ENCODE measurements at regions not wholly inside any gene's neighbourhood (a gene's known extent, or its start where the extent isn't known, plus 50 kb on each side); places are given as distances from the start of the nearest gene placed in this dataset.

GRCh38 chr11:70807195-70807543 lies 408.8 kb downstream of the CTTN start:
- no peak overlapping the region for H3K27ac ChIP-seq (ENCODE audit: low read depth in 2 of 2, low read length in 1 of 2)
- no peaks in the 10 kb centered on the region for H3K36me3 ChIP-seq (ENCODE audit: control insufficient read depth in 2 of 2, insufficient read depth in 2 of 2, low read length in 1 of 2)
- no peaks in the 10 kb centered on the region for H3K27me3 ChIP-seq (ENCODE audit: control insufficient read depth in 1 of 2, insufficient read depth in 2 of 2, low read length in 2 of 2)
- H3K9me3 ChIP-seq (ENCODE audit: control insufficient read depth in 2 of 2, insufficient read depth in 1 of 2, low read depth in 1 of 2, low read length in 1 of 2) = no peaks in the 10 kb centered on the region
- WGBS, 2 donors = 91 to 93% methylated on average over 12 of the region's 12 CpGs
- no peaks in the 10 kb centered on the region for H3K4me1 ChIP-seq (ENCODE audit: control insufficient read depth in 2 of 2, insufficient read depth in 2 of 2, low read length in 1 of 2)
- no peak overlapping the region for H3K4me3 ChIP-seq (ENCODE audit: low read depth in 1 of 2, low read length in 2 of 2)

DNA sequence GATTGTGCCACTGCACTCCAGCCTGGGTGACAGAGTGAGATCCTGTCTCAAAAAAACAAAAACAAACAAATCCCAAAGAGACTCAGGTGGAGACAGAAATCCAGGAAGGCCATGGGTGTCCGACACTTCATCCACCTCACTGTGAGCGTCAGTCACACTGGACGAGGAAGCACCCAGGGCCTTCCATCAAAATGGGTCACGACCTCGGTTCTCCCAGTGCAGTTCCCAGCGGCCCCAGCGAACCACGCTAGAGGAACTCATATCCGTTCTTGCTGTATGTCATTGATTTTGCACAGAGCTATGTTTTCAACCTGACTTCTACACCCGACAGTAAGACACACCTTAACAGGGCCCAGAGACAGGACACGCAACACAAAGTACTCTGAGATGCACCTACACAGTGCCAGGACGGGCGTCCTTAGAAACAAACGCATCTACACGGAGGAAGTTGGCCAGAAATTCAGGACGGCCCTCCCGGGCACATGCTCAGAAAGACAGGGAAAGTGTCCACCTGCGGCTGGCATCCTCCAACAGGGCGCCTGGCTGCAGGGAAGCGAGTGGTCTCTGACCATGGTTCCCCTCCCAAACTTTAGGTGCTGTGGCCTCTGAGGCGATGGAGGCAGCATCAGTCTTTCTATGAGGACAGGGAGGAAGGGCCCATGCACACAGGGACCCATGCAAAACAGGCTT lies 410.5 kb downstream of the CTTN start:
- WGBS, 2 donors = 90 to 91% methylated on average over 21 of the region's 21 CpGs
- H3K4me1 ChIP-seq (ENCODE audit: control insufficient read depth in 2 of 2, insufficient read depth in 2 of 2, low read length in 1 of 2) = no peaks in the 10 kb centered on the region
- no peak overlapping the region for H3K27ac ChIP-seq (ENCODE audit: low read depth in 2 of 2, low read length in 1 of 2)
- no peaks in the 10 kb centered on the region for H3K27me3 ChIP-seq (ENCODE audit: control insufficient read depth in 1 of 2, insufficient read depth in 2 of 2, low read length in 2 of 2)
- no peaks in the 10 kb centered on the region for H3K9me3 ChIP-seq (ENCODE audit: control insufficient read depth in 2 of 2, insufficient read depth in 1 of 2, low read depth in 1 of 2, low read length in 1 of 2)
- H3K36me3 ChIP-seq (ENCODE audit: control insufficient read depth in 2 of 2, insufficient read depth in 2 of 2, low read length in 1 of 2) = no peaks in the 10 kb centered on the region
- H3K4me3 ChIP-seq (ENCODE audit: low read depth in 1 of 2, low read length in 2 of 2) = no peak overlapping the region

GRCh38 chr11:70810133-70810532 lies 411.8 kb downstream of the CTTN start:
- 82 to 92% methylated on average over 9 of the region's 9 CpGs for WGBS, 2 donors
- no peak overlapping the region for H3K4me3 ChIP-seq (ENCODE audit: low read depth in 1 of 2, low read length in 2 of 2)
- H3K4me1 ChIP-seq (ENCODE audit: control insufficient read depth in 2 of 2, insufficient read depth in 2 of 2, low read length in 1 of 2) = no peaks in the 10 kb centered on the region

GRCh38 chr11:70810681-70811080 lies 412.4 kb downstream of the CTTN start:
- 95% methylated on average over 8 of the region's 8 CpGs for WGBS, 2 donors
- Histone ChIP-seq H3K36me3 (ENCODE audit: control insufficient read depth in 2 of 2, insufficient read depth in 2 of 2, low read length in 1 of 2) (no peaks in the 10 kb centered on the region), H3K4me3 (ENCODE audit: low read depth in 1 of 2, low read length in 2 of 2) (no peak overlapping the region), H3K27me3 (ENCODE audit: control insufficient read depth in 1 of 2, insufficient read depth in 2 of 2, low read length in 2 of 2) (no peaks in the 10 kb centered on the region), H3K9me3 (ENCODE audit: control insufficient read depth in 2 of 2, insufficient read depth in 1 of 2, low read depth in 1 of 2, low read length in 1 of 2) (no peaks in the 10 kb centered on the region), H3K4me1 (ENCODE audit: control insufficient read depth in 2 of 2, insufficient read depth in 2 of 2, low read length in 1 of 2) (no peaks in the 10 kb centered on the region), H3K27ac (ENCODE audit: low read depth in 2 of 2, low read length in 1 of 2) (no peak overlapping the region)

More at GRCh38 chr11:70810133-70810532, 411.8 kb downstream of the CTTN start:
- no peak overlapping the region for H3K27ac ChIP-seq (ENCODE audit: low read depth in 2 of 2, low read length in 1 of 2)
- no peaks in the 10 kb centered on the region for H3K36me3 ChIP-seq (ENCODE audit: control insufficient read depth in 2 of 2, insufficient read depth in 2 of 2, low read length in 1 of 2)
- no peaks in the 10 kb centered on the region for H3K27me3 ChIP-seq (ENCODE audit: control insufficient read depth in 1 of 2, insufficient read depth in 2 of 2, low read length in 2 of 2)
- no peaks in the 10 kb centered on the region for H3K9me3 ChIP-seq (ENCODE audit: control insufficient read depth in 2 of 2, insufficient read depth in 1 of 2, low read depth in 1 of 2, low read length in 1 of 2)

- H3K4me3 ChIP-seq (ENCODE audit: low read depth in 1 of 2, low read length in 2 of 2) = no peak overlapping the region
- H3K36me3 ChIP-seq (ENCODE audit: control insufficient read depth in 2 of 2, insufficient read depth in 2 of 2, low read length in 1 of 2) = no peaks in the 10 kb centered on the region
- H3K27me3 ChIP-seq (ENCODE audit: control insufficient read depth in 1 of 2, insufficient read depth in 2 of 2, low read length in 2 of 2) = no peaks in the 10 kb centered on the region
- H3K27ac ChIP-seq (ENCODE audit: low read depth in 2 of 2, low read length in 1 of 2) = no peak overlapping the region
- H3K9me3 ChIP-seq (ENCODE audit: control insufficient read depth in 2 of 2, insufficient read depth in 1 of 2, low read depth in 1 of 2, low read length in 1 of 2) = no peaks in the 10 kb centered on the region
- WGBS, 2 donors = 89 to 96% methylated on average over 1 of the region's 1 CpG
- no peaks in the 10 kb centered on the region for H3K4me1 ChIP-seq (ENCODE audit: control insufficient read depth in 2 of 2, insufficient read depth in 2 of 2, low read length in 1 of 2)
These were observed 413.2 kb downstream of the CTTN start for GRCh38 chr11:70811483-70811882.

DNA sequence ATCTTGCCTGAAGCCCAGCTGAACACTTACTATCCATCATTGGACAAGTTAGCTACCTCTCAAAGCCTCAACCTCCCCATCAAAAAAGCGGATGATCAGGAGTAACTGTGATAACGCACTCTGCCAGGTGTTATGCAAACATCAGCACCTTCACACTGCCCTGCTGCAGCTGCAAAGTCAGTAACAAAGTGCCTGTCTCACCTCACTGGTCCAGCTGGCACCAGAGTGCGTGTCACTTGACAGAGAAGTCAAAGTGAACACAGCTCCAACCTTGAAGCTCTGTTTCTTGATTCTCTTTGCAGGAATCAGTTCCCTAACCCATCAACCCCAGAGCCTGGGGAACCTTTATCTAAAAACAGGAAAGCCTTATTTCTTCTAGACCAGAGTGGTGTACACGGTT lies 413.6 kb downstream of the CTTN start:
- H3K27me3 ChIP-seq (ENCODE audit: control insufficient read depth in 1 of 2, insufficient read depth in 2 of 2, low read length in 2 of 2) = no peaks in the 10 kb centered on the region
- H3K4me1 ChIP-seq (ENCODE audit: control insufficient read depth in 2 of 2, insufficient read depth in 2 of 2, low read length in 1 of 2) = no peaks in the 10 kb centered on the region
- no peaks in the 10 kb centered on the region for H3K9me3 ChIP-seq (ENCODE audit: control insufficient read depth in 2 of 2, insufficient read depth in 1 of 2, low read depth in 1 of 2, low read length in 1 of 2)
- H3K27ac ChIP-seq (ENCODE audit: low read depth in 2 of 2, low read length in 1 of 2) = no peak overlapping the region
- H3K4me3 ChIP-seq (ENCODE audit: low read depth in 1 of 2, low read length in 2 of 2) = no peak overlapping the region
- no peaks in the 10 kb centered on the region for H3K36me3 ChIP-seq (ENCODE audit: control insufficient read depth in 2 of 2, insufficient read depth in 2 of 2, low read length in 1 of 2)
- 86 to 92% methylated on average over 4 of the region's 4 CpGs for WGBS, 2 donors

DNA sequence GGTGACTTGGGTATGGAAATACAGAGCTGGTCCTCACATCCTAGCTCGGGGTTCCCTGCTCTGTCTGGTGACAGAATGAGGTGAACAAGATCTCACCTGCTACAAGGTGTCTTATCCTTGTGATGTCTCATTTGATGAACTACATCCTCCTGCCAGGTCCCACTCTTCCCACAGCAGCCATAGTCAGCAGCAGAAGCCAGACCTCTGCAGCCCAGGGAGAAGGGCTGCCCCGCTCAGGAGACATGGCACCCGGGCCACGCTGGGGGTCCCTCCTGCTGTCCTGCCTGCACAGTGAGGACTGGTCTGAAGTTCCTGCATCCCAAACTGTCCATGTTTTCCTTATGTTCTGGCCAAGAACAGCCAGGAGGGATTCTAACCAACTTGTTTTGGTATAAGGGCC lies 414.1 kb downstream of the CTTN start:
- Histone ChIP-seq H3K4me1 (ENCODE audit: control insufficient read depth in 2 of 2, insufficient read depth in 2 of 2, low read length in 1 of 2) (no peaks in the 10 kb centered on the region), H3K9me3 (ENCODE audit: control insufficient read depth in 2 of 2, insufficient read depth in 1 of 2, low read depth in 1 of 2, low read length in 1 of 2) (no peaks in the 10 kb centered on the region), H3K4me3 (ENCODE audit: low read depth in 1 of 2, low read length in 2 of 2) (no peak overlapping the region), H3K27ac (ENCODE audit: low read depth in 2 of 2, low read length in 1 of 2) (no peak overlapping the region), H3K27me3 (ENCODE audit: control insufficient read depth in 1 of 2, insufficient read depth in 2 of 2, low read length in 2 of 2) (no peaks in the 10 kb centered on the region), H3K36me3 (ENCODE audit: control insufficient read depth in 2 of 2, insufficient read depth in 2 of 2, low read length in 1 of 2) (no peaks in the 10 kb centered on the region)
- 83 to 93% methylated on average over 4 of the region's 4 CpGs for WGBS, 2 donors

- H3K36me3 ChIP-seq (ENCODE audit: control insufficient read depth in 2 of 2, insufficient read depth in 2 of 2, low read length in 1 of 2) = no peaks in the 10 kb centered on the region
- H3K4me1 ChIP-seq (ENCODE audit: control insufficient read depth in 2 of 2, insufficient read depth in 2 of 2, low read length in 1 of 2) = no peaks in the 10 kb centered on the region
- no peak overlapping the region for H3K27ac ChIP-seq (ENCODE audit: low read depth in 2 of 2, low read length in 1 of 2)
- WGBS, 2 donors = 91% methylated on average over 11 of the region's 11 CpGs
- H3K9me3 ChIP-seq (ENCODE audit: control insufficient read depth in 2 of 2, insufficient read depth in 1 of 2, low read depth in 1 of 2, low read length in 1 of 2) = no peaks in the 10 kb centered on the region
- no peak overlapping the region for H3K4me3 ChIP-seq (ENCODE audit: low read depth in 1 of 2, low read length in 2 of 2)
- no peaks in the 10 kb centered on the region for H3K27me3 ChIP-seq (ENCODE audit: control insufficient read depth in 1 of 2, insufficient read depth in 2 of 2, low read length in 2 of 2)
These were observed 415.3 kb downstream of the CTTN start for GRCh38 chr11:70813651-70814050.

DNA sequence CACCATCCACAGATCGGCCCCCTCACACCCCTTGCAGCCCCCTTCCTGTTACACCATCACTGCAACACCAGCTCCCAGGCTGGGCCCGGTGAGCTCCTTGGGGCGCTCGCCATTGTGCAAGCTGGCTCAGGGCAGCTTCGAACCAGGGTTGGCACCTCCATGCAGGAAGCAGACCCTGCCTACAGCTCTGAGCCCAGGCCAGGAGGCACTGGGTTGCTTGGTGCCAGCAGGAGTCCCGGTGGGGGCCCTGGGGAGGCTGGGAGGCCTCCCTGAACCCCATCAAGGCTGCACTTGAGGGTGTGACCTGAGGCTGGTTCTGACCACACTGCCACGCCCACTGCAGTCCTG lies 417.1 kb downstream of the CTTN start:
- Histone ChIP-seq H3K36me3 (ENCODE audit: control insufficient read depth in 2 of 2, insufficient read depth in 2 of 2, low read length in 1 of 2) (no peaks in the 10 kb centered on the region), H3K4me3 (ENCODE audit: low read depth in 1 of 2, low read length in 2 of 2) (no peak overlapping the region), H3K9me3 (ENCODE audit: control insufficient read depth in 2 of 2, insufficient read depth in 1 of 2, low read depth in 1 of 2, low read length in 1 of 2) (no peaks in the 10 kb centered on the region), H3K4me1 (ENCODE audit: control insufficient read depth in 2 of 2, insufficient read depth in 2 of 2, low read length in 1 of 2) (no peaks in the 10 kb centered on the region), H3K27me3 (ENCODE audit: control insufficient read depth in 1 of 2, insufficient read depth in 2 of 2, low read length in 2 of 2) (no peaks in the 10 kb centered on the region), H3K27ac (ENCODE audit: low read depth in 2 of 2, low read length in 1 of 2) (no peak overlapping the region)
- WGBS, 2 donors = 80 to 88% methylated on average over 7 of the region's 7 CpGs

DNA sequence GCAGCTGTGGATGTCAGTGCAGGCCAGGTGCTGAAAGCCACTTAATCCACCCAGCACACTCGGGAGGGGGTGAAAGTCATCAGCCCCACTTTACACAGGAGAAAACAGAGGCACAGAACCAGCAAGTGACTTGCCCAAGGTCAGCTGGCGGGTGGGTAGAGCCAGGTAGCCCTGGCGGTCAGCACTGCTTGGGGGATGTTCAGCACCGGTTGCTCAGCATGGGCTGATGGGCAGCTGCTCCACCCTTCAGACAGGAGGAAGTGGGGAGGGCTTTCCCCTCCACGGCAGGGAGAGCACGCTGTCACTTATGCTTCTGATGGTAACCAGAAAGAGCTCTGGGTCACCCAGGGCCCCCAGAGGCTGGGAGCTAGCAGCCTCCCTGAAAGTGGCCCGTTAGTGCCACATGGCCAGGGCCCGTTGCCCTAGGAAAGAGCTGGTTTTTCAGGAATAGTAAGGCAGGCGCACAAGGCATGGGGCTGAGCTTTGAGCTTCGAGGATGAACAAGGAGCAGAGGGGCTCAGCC lies 417.9 kb downstream of the CTTN start:
- Histone ChIP-seq H3K9me3 (ENCODE audit: control insufficient read depth in 2 of 2, insufficient read depth in 1 of 2, low read depth in 1 of 2, low read length in 1 of 2) (no peaks in the 10 kb centered on the region), H3K27ac (ENCODE audit: low read depth in 2 of 2, low read length in 1 of 2) (no peak overlapping the region), H3K36me3 (ENCODE audit: control insufficient read depth in 2 of 2, insufficient read depth in 2 of 2, low read length in 1 of 2) (no peaks in the 10 kb centered on the region), H3K27me3 (ENCODE audit: control insufficient read depth in 1 of 2, insufficient read depth in 2 of 2, low read length in 2 of 2) (no peaks in the 10 kb centered on the region), H3K4me1 (ENCODE audit: control insufficient read depth in 2 of 2, insufficient read depth in 2 of 2, low read length in 1 of 2) (no peaks in the 10 kb centered on the region), H3K4me3 (ENCODE audit: low read depth in 1 of 2, low read length in 2 of 2) (no peak overlapping the region)
- WGBS, 2 donors = 75 to 81% methylated on average over 10 of the region's 10 CpGs

Data from esophagus (tissue), 2 donors.